MCF 10A (cell line): ENCODE measurements at regions not wholly inside any gene's neighbourhood (a gene's known extent, or its start where the extent isn't known, plus 50 kb on each side); places are given as distances from the start of the nearest gene placed in this dataset.

Experiments
- BruUV-seq: library from RNA; stranded (reverse); fragments of 400-500 nt; replicated peaks from 2 replicates; lab custom pipeline; 2021; lab: Mats Ljungman, UMichigan
- CTCF ChIA-PET: fragments of 300-600 bp; sonication (Branson Sonifier 250); formaldehyde crosslinking; extraction: SDS; loops from one replicate; lab custom pipeline; 2021; ENCODE audit warnings: antibody characterized with exemption, inconsistent platforms; lab: Yijun Ruan, JAX
- POLR2A ChIA-PET: fragments of 300-600, 350-650 bp; sonication (Branson Sonifier 250); formaldehyde crosslinking; extraction: SDS; loops from one replicate; lab custom pipeline; 2020; ENCODE audit warnings: antibody characterized with exemption, inconsistent platforms; lab: Yijun Ruan, JAX
- DNase-seq: peaks from one replicate; pipeline ENCODE4 v3.0.0-alpha.2; 2018; ENCODE audit not compliant: unreplicated experiment
- H3K27ac Mint-ChIP-seq: one replicate; pipeline ENCODE4 v1.8.0; 2022; ENCODE audit warnings: mild to moderate bottlenecking, low read depth, mixed read lengths; ENCODE audit not compliant: unreplicated experiment
- H3K27me3 Mint-ChIP-seq: one replicate; pipeline ENCODE4 v1.8.0; 2022; ENCODE audit warnings: mixed read lengths; ENCODE audit not compliant: insufficient read depth, unreplicated experiment
- H3K36me3 Mint-ChIP-seq: one replicate; pipeline ENCODE4 v1.8.0; 2022; ENCODE audit warnings: mild to moderate bottlenecking, moderate library complexity, mixed read lengths; ENCODE audit not compliant: insufficient read depth, unreplicated experiment
- H3K4me1 Mint-ChIP-seq: one replicate; pipeline ENCODE4 v1.8.0; 2022; ENCODE audit warnings: mixed read lengths; ENCODE audit not compliant: insufficient read depth, unreplicated experiment
- H3K4me3 Mint-ChIP-seq: one replicate; pipeline ENCODE4 v1.8.0; 2022; ENCODE audit warnings: mild to moderate bottlenecking, moderate library complexity, mixed read lengths; ENCODE audit not compliant: unreplicated experiment
- H3K9me3 Mint-ChIP-seq: one replicate; pipeline ENCODE4 v1.8.0; 2022; ENCODE audit warnings: mixed read lengths; ENCODE audit not compliant: unreplicated experiment
- intact Hi-C: fragments of 100-400 bp; cut with micrococcal nuclease; formaldehyde crosslinking; loops from 2 replicates; pipeline ENCODE4 v1.14.1; 2022
- TF ChIP-seq, protein P1 (sequence below): fragments of 200-600 bp; IDR thresholded peaks from one replicate; pipeline ENCODE4 v1.8.0; 2022; ENCODE audit warnings: antibody characterized with exemption, mild to moderate bottlenecking; ENCODE audit not compliant: unreplicated experiment

DNA sequence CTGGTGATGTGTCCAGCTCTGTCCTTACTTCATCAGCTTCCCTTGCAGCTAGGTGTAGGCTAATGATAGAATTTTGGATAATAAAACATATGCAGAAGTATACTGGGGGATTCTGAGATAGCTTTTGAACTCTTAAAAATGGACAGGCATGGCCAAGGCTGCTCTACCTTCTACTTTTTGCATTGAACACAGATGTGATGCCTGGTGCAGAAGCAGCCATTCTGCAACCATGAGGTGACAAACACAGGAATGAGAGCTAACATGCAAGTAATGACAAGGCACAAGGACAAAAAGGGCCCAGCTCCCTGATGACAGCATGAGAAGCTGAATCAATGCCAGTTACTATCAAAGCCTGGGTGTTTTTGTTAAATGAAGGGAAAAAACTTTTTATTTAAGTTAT is 686.5 kb upstream of the AUTS2 start:
- Mint-ChIP-seq H3K9me3 (peaks cover 27% of the 10 kb centered on the region), H3K4me1 (no peaks in the 10 kb centered on the region), H3K27me3 (no peaks in the 10 kb centered on the region), H3K36me3 (no peaks in the 10 kb centered on the region), H3K4me3 (no peak overlapping the region), H3K27ac (no peak overlapping the region)
- no TSS peak for BruUV-seq
- intact Hi-C loops, result no loop called here
- DNase-seq, result no peak
- CTCF ChIA-PET, result interaction anchor here (0.6 kb wide), 1 partner anchor 56 kb away, joined by 3 read pairs; no protein-coding TSS in a partner anchor
- POLR2A ChIA-PET, result no interaction called here
- TF ChIP-seq, protein P1, sequence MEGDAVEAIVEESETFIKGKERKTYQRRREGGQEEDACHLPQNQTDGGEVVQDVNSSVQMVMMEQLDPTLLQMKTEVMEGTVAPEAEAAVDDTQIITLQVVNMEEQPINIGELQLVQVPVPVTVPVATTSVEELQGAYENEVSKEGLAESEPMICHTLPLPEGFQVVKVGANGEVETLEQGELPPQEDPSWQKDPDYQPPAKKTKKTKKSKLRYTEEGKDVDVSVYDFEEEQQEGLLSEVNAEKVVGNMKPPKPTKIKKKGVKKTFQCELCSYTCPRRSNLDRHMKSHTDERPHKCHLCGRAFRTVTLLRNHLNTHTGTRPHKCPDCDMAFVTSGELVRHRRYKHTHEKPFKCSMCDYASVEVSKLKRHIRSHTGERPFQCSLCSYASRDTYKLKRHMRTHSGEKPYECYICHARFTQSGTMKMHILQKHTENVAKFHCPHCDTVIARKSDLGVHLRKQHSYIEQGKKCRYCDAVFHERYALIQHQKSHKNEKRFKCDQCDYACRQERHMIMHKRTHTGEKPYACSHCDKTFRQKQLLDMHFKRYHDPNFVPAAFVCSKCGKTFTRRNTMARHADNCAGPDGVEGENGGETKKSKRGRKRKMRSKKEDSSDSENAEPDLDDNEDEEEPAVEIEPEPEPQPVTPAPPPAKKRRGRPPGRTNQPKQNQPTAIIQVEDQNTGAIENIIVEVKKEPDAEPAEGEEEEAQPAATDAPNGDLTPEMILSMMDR, result no peak

- Mint-ChIP-seq H3K27me3 (no peaks in the 10 kb centered on the region), H3K4me1 (no peaks in the 10 kb centered on the region), H3K9me3 (peaks cover 34% of the 10 kb centered on the region), H3K36me3 (no peaks in the 10 kb centered on the region), H3K4me3 (no peak overlapping the region), H3K27ac (no peak overlapping the region)
- POLR2A ChIA-PET, result no interaction called here
- DNase-seq, result no peak
- TF ChIP-seq, protein P1, result no peak
- no TSS peak for BruUV-seq
- CTCF ChIA-PET, result no interaction called here
- intact Hi-C loops, result no loop called here
Observed at GRCh38 chr7:68914006-68914405, 684.3 kb upstream of the AUTS2 start.

DNA sequence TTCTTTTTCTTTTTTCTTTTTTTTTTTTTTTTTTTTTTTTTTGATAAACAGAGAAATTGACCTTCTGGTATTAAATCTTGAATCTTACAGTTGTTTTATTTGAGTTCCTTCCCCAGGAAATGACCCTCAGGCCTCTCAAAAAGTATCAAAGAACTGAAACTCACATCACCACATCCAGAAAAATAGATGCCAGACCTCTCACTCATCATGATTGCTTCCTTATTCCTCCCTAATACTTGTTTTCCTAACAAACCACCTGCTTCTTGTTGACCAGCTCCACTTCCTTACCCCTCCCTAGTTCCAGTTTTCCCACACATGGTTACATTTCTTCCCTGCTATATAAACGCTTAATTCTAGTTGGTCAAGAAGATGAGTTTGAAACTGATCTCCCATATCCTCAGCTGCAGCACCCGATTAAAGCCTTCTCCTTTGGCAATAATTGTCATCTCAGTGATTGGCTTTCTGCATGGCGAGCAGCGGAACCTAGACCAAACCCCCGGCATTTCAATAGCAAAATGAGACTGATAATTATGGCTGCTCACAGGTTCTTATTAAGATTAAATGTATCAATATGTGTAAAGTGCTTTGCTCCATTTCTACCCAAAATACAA is 681.1 kb upstream of the AUTS2 start:
- no peak for DNase-seq
- ChIA-PET CTCF (no interaction called here), POLR2A (no interaction called here)
- Mint-ChIP-seq H3K36me3 (no peaks in the 10 kb centered on the region), H3K27me3 (no peaks in the 10 kb centered on the region), H3K27ac (no peak overlapping the region), H3K9me3 (peaks cover 51% of the 10 kb centered on the region), H3K4me1 (no peaks in the 10 kb centered on the region), H3K4me3 (no peak overlapping the region)
- TF ChIP-seq, protein P1, result no peak
- no TSS peak for BruUV-seq
- intact Hi-C loops, result no loop called here

DNA sequence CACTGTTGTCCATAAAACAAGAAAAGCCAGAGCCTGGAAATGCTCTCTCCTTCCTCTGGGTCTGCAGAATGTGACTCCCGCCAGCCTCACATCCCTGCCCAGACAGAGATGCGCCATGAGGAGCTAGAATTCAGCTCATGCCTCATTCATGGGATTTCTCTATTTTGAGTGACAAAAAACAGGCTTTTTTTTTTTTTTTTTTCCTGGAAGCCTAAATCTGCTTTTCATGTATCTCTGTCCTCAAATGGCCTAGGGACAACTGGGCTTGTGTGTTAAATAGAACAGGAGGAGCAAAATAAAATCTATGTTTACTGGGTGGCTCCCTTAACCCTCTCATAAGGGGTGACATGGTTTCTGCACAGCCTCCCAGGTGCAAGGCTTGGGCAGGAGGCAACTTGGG is 679.7 kb upstream of the AUTS2 start:
- ChIA-PET POLR2A (no interaction called here), CTCF (no interaction called here)
- Mint-ChIP-seq H3K36me3 (no peaks in the 10 kb centered on the region), H3K4me1 (no peaks in the 10 kb centered on the region), H3K27ac (no peak overlapping the region), H3K4me3 (no peak overlapping the region), H3K27me3 (no peaks in the 10 kb centered on the region), H3K9me3 (peaks cover 42% of the 10 kb centered on the region)
- intact Hi-C loops, result no loop called here
- TF ChIP-seq, protein P1, result no peak
- BruUV-seq, result no TSS peak
- no peak for DNase-seq
